HepG2 (cell line): ENCODE measurements at regions not wholly inside any gene's neighbourhood (a gene's known extent, or its start where the extent isn't known, plus 50 kb on each side); places are given as distances from the start of the nearest gene placed in this dataset.

ENCODE experiments used
- ATAC-seq: fragments of 200-7000 bp; cut with Tn5 transposase; 3 replicates; pipeline ENCODE4 v1.9.1; 2020; ENCODE audit warnings: mild to moderate bottlenecking, moderate library complexity
- BruUV-seq: library from RNA; stranded (reverse); fragments of 400-500 nt; replicated peaks from 2 replicates; lab custom pipeline; 2021; lab: Mats Ljungman, UMichigan
- CTCF ChIA-PET: fragments of 300-600 bp; formaldehyde crosslinking; extraction: SDS; loops from one replicate; lab custom pipeline; 2021; ENCODE audit warnings: low total read pairs, inconsistent platforms, low intra/inter-chr PET ratio; lab: Yijun Ruan, JAX
- POLR2A ChIA-PET: fragments of 350-600 bp; sonication (Branson Sonifier 250); formaldehyde crosslinking; loops from one replicate; lab custom pipeline; 2020; ENCODE audit warnings: antibody characterized with exemption, inconsistent platforms; lab: Yijun Ruan, JAX
- DNase-seq: peaks from one replicate; pipeline ENCODE4 v3.0.0-alpha.2; 2015; ENCODE audit warnings: low spot score
- FAIRE-seq: peaks from 3 replicates; lab custom pipeline; 2011; peaks lifted over from hg19 to GRCh38; lab: Jason Lieb, UNC
- H2AFZ ChIP-seq: one replicate; pipeline ENCODE4 v1.6.1; 2011; ENCODE audit warnings: low read length, inconsistent platforms
- H3K27ac ChIP-seq: fragments of 300-600 bp; 3 replicates; pipeline ENCODE4 v1.8.0; 2011; ENCODE audit warnings: mixed run types, mild to moderate bottlenecking, mixed read lengths, low read length, inconsistent platforms; ENCODE audit not compliant: insufficient read depth; ENCODE audit errors: extremely low read length
- H3K27me3 ChIP-seq, 2 experiments: fragments of 200-600 bp in 1 of 2; 2 replicates in 1 of 2; 3 replicates in 1 of 2; pipeline versions ENCODE4 v1.6.0 to v1.8.0; 2011; ENCODE audit warnings: low read length in 2 of 2, mild to moderate bottlenecking in 2 of 2, moderate library complexity in 2 of 2, inconsistent platforms in 1 of 2; ENCODE audit not compliant: insufficient read depth in 2 of 2, control insufficient read depth in 1 of 2
- H3K36me3 ChIP-seq, 2 experiments: fragments of 200-600 bp in 1 of 2; replicated peaks in 1 of 2; 2 replicates in 1 of 2; 3 replicates in 1 of 2; pipeline versions ENCODE4 v1.5.1 to v1.8.0; 2011; ENCODE audit warnings: low read length in 2 of 2, inconsistent platforms in 1 of 2; ENCODE audit not compliant: insufficient read depth in 2 of 2, control insufficient read depth in 1 of 2
- H3K4me1 ChIP-seq: 2 replicates; pipeline ENCODE4 v1.5.1; 2012; ENCODE audit warnings: low read length, inconsistent platforms; ENCODE audit not compliant: insufficient read depth
- H3K4me2 ChIP-seq: 2 replicates; pipeline ENCODE4 v1.6.0; 2011; ENCODE audit warnings: low read depth, low read length, inconsistent platforms
- H3K4me3 ChIP-seq, 3 experiments: fragments of 200-600 bp in 1 of 3; sonication (generic), shearing (Covaris generic) in 1 of 3; replicated peaks in 1 of 3; 2 replicates each; pipeline ENCODE4 v1.5.1; 2011 to 2016; ENCODE audit warnings: low read length in 3 of 3, inconsistent platforms in 2 of 3, low read depth in 2 of 3, mild to moderate bottlenecking in 2 of 3, control low read depth in 1 of 3, mixed read lengths in 1 of 3; ENCODE audit not compliant: insufficient read depth in 1 of 3
- H3K79me2 ChIP-seq: one replicate; pipeline ENCODE4 v1.6.1; 2011; ENCODE audit warnings: low read length, inconsistent platforms; ENCODE audit not compliant: insufficient read depth
- H3K9ac ChIP-seq: 2 replicates; pipeline ENCODE4 v1.6.0; 2011; ENCODE audit warnings: mild to moderate bottlenecking, low read depth, low read length, inconsistent platforms; ENCODE audit not compliant: insufficient read depth
- H3K9me3 ChIP-seq: 2 replicates; pipeline ENCODE4 v1.5.1; 2012; ENCODE audit warnings: mild to moderate bottlenecking, low read length
- H4K20me1 ChIP-seq: 2 replicates; pipeline ENCODE4 v1.6.0; 2011; ENCODE audit warnings: inconsistent platforms, mild to moderate bottlenecking, low read length, moderate library complexity; ENCODE audit not compliant: insufficient read depth
- ATF7 ChIP-seq, 2 experiments: fragments of 450-650 bp in 1 of 2; sonication (generic) in 1 of 2; formaldehyde crosslinking in 1 of 2; IDR thresholded peaks; 2 replicates each; pipeline versions ENCODE4 v1.4.0 to v1.6.1; 2016 to 2020; ENCODE audit warnings: antibody characterized with exemption in 1 of 2, mild to moderate bottlenecking in 1 of 2, missing genetic modification reagents in 1 of 2
- CHD4 ChIP-seq: fragments of 200-600 bp; sonication (generic); IDR thresholded peaks from 2 replicates; pipeline ENCODE4 v1.7.0; 2017; ENCODE audit warnings: mild to moderate bottlenecking, low read length, borderline replicate concordance
- HCFC1 ChIP-seq: fragments of 150-350 bp; IDR thresholded peaks from 2 replicates; pipeline ENCODE4 v1.6.1; 2014; ENCODE audit warnings: low read depth, low read length
- HDAC2 ChIP-seq: sonication (generic); formaldehyde crosslinking; IDR thresholded peaks from 2 replicates; pipeline ENCODE4 v1.4.0; 2020; ENCODE audit warnings: missing genetic modification reagents
- HINFP ChIP-seq: sonication (generic); formaldehyde crosslinking; IDR thresholded peaks from 2 replicates; pipeline ENCODE4 v1.4.0; 2020; ENCODE audit warnings: low read depth, mild to moderate bottlenecking, missing genetic modification reagents
- HOMEZ ChIP-seq: IDR thresholded peaks from 2 replicates; pipeline ENCODE4 v1.6.1; 2016; ENCODE audit warnings: low read depth
- KMT2B ChIP-seq: IDR thresholded peaks from 2 replicates; pipeline ENCODE4 v1.6.1; 2016; ENCODE audit warnings: missing genetic modification reagents, missing compliant biosample characterization
- MAFG ChIP-seq: sonication (generic); formaldehyde crosslinking; IDR thresholded peaks from 2 replicates; pipeline ENCODE4 v1.5.1; 2020; ENCODE audit warnings: mild to moderate bottlenecking, missing genetic modification reagents
- MIER3 ChIP-seq: IDR thresholded peaks from 2 replicates; pipeline ENCODE4 v1.6.1; 2016; ENCODE audit warnings: missing compliant biosample characterization, borderline replicate concordance
- RNF219 ChIP-seq: sonication (generic); formaldehyde crosslinking; IDR thresholded peaks from 2 replicates; pipeline ENCODE4 v1.5.0; 2020; ENCODE audit warnings: mild to moderate bottlenecking, missing genetic modification reagents
- SP140L ChIP-seq: sonication (generic); formaldehyde crosslinking; IDR thresholded peaks from 2 replicates; pipeline ENCODE4 v1.4.0; 2020; ENCODE audit warnings: missing genetic modification reagents, borderline replicate concordance
- ZBTB3 ChIP-seq: sonication (generic); formaldehyde crosslinking; IDR thresholded peaks from 2 replicates; pipeline ENCODE4 v1.4.0; 2020; ENCODE audit warnings: low read depth, mild to moderate bottlenecking, moderate library complexity, missing genetic modification reagents, borderline replicate concordance
- ZNF672 ChIP-seq: sonication (generic); formaldehyde crosslinking; IDR thresholded peaks from 2 replicates; pipeline ENCODE4 v1.8.1; 2022; ENCODE audit warnings: missing genetic modification reagents
- WGBS: methylation state at CpG from one replicate; pipeline ENCODE4 v1.1.6; 2017; ENCODE audit warnings: low lambda C conversion rate; 5-methylcytosine and 5-hydroxymethylcytosine counted together
- in situ Hi-C: cut with HindIII; loops from 2 replicates; pipeline ENCODE4 v1.10.0; 2017; ENCODE audit warnings: low pct_unique_long_range_greater_than_20kb; ENCODE audit not compliant: extremely low pct_ligation_motif_present
- intact Hi-C: fragments of 100-400 bp; cut with micrococcal nuclease; formaldehyde crosslinking; loops from one replicate; pipeline ENCODE4 v1.10.0; 2022; ENCODE audit not compliant: unreplicated experiment

- Histone ChIP-seq H3K4me3 (no peak overlapping the region), H3K79me2 (no peaks in the 10 kb centered on the region), H3K27ac (no peak overlapping the region), H3K4me1 (no peaks in the 10 kb centered on the region), H3K4me2 (no peak overlapping the region), H2AFZ (no peak overlapping the region), H4K20me1 (no peaks in the 10 kb centered on the region), H3K27me3 (no peaks in the 10 kb centered on the region), H3K9me3 (peaks cover 73% of the 10 kb centered on the region), H3K9ac (no peak overlapping the region), H3K36me3 (no peaks in the 10 kb centered on the region)
- in situ Hi-C loops, result no loop called here
- ChIA-PET POLR2A (no interaction called here), CTCF (no interaction called here)
- DNase-seq (no peak), FAIRE-seq (no peak), ATAC-seq (no peak)
- TF ChIP-seq HINFP (CRISPR knock-in tag) (no peak), MAFG (CRISPR knock-in tag) (no peak), ZNF672 (CRISPR knock-in tag) (no peak), SP140L (no peak), RNF219 (CRISPR knock-in tag) (no peak), ZBTB3 (no peak), HDAC2 (CRISPR knock-in tag) (no peak), CHD4 (no peak), ATF7 (IDR thresholded peaks at IDR 0.05) (no peak), ATF7 (CRISPR knock-in tag; IDR thresholded peaks at IDR 0.05) (no peak), HOMEZ (CRISPR knock-in tag) (no peak), MIER3 (CRISPR knock-in tag) (no peak), HCFC1 (no peak), KMT2B (CRISPR knock-in tag) (no peak)
- intact Hi-C loops, result no loop called here
- 11% methylated on average over 3 of the region's 5 CpGs for WGBS
- no TSS peak for BruUV-seq
These were observed 2620.0 kb downstream of the PCDH7 start for GRCh38 chr4:33340168-33340567.
